KMS-11 (cell line): ENCODE measurements at regions not wholly inside any gene's neighbourhood (a gene's known extent, or its start where the extent isn't known, plus 50 kb on each side); places are given as distances from the start of the nearest gene placed in this dataset.

Source experiments
- H2AFZ ChIP-seq: fragments of 200-600 bp; sonication (generic); 2 replicates; pipeline ENCODE4 v1.6.1; 2016; ENCODE audit warnings: antibody characterized with exemption, mixed run types, low read depth
- H3K27ac ChIP-seq: fragments of 200-600 bp; sonication (generic); 2 replicates; pipeline ENCODE4 v1.6.1; 2016; ENCODE audit warnings: mild to moderate bottlenecking, mixed run types
- H3K27me3 ChIP-seq: fragments of 200-600 bp; sonication (generic); 2 replicates; pipeline ENCODE4 v1.6.1; 2017; ENCODE audit warnings: mild to moderate bottlenecking, low read depth, mixed run types, moderate library complexity; ENCODE audit not compliant: insufficient read depth
- H3K36me3 ChIP-seq: fragments of 200-600 bp; sonication (generic); 2 replicates; pipeline ENCODE4 v1.6.1; 2017; ENCODE audit warnings: mild to moderate bottlenecking, mixed run types; ENCODE audit not compliant: insufficient read depth
- H3K4me1 ChIP-seq: fragments of 200-600 bp; sonication (generic); 2 replicates; pipeline ENCODE4 v1.6.1; 2016; ENCODE audit warnings: mild to moderate bottlenecking, low read depth, mixed run types; ENCODE audit not compliant: poor library complexity, severe bottlenecking
- H3K4me2 ChIP-seq: fragments of 200-600 bp; sonication (generic); 2 replicates; pipeline ENCODE4 v1.7.0; 2016; ENCODE audit warnings: mild to moderate bottlenecking, mixed run types
- H3K4me3 ChIP-seq: fragments of 200-600 bp; sonication (generic); IDR thresholded peaks from 2 replicates; pipeline ENCODE4 v1.6.1; 2017; ENCODE audit warnings: low read depth, low read length, mixed read lengths; ENCODE audit not compliant: insufficient read depth
- H3K79me2 ChIP-seq: fragments of 200-600 bp; sonication (generic); 2 replicates; pipeline ENCODE4 v1.6.1; 2016; ENCODE audit warnings: low read depth, mixed run types; ENCODE audit not compliant: insufficient read depth
- H3K9ac ChIP-seq: fragments of 200-600 bp; sonication (generic); 2 replicates; pipeline ENCODE4 v1.6.1; 2016; ENCODE audit warnings: mild to moderate bottlenecking, mixed run types
- H4K20me1 ChIP-seq: fragments of 200-600 bp; sonication (generic); 2 replicates; pipeline ENCODE4 v1.6.1; 2016; ENCODE audit warnings: mild to moderate bottlenecking, mixed run types; ENCODE audit not compliant: insufficient read depth
- CTCF ChIP-seq: fragments of 200-600 bp; sonication (generic); conservative IDR thresholded peaks from 2 replicates; pipeline ENCODE4 v1.6.1; 2017; ENCODE audit warnings: low read depth, mild to moderate bottlenecking, antibody characterized with exemption, low read length, moderate library complexity, mixed read lengths

- Histone ChIP-seq H3K27ac (no peak overlapping the region), H3K4me1 (no peaks in the 10 kb centered on the region), H3K36me3 (no peaks in the 10 kb centered on the region), H3K4me2 (no peak overlapping the region), H3K9ac (no peak overlapping the region), H3K27me3 (no peaks in the 10 kb centered on the region), H2AFZ (no peak overlapping the region), H3K4me3 (no peak overlapping the region), H3K79me2 (no peaks in the 10 kb centered on the region), H4K20me1 (no peaks in the 10 kb centered on the region)
- no peak for TF ChIP-seq CTCF
These were observed 750.3 kb downstream of the ARAP2 start for GRCh38 chr4:35493977-35494376.

GRCh38 chr4:35494955-35495354, 749.4 kb downstream of the ARAP2 start:
- H3K4me3 ChIP-seq: no peak overlapping the region
- TF ChIP-seq CTCF: no peak
- H3K9ac ChIP-seq: no peak overlapping the region
- H3K36me3 ChIP-seq: no peaks in the 10 kb centered on the region
- H3K27me3 ChIP-seq: no peaks in the 10 kb centered on the region
- H2AFZ ChIP-seq: no peak overlapping the region
- H3K27ac ChIP-seq: no peak overlapping the region
- H4K20me1 ChIP-seq: no peaks in the 10 kb centered on the region
- H3K4me1 ChIP-seq: no peaks in the 10 kb centered on the region
- H3K4me2 ChIP-seq: no peak overlapping the region
- H3K79me2 ChIP-seq: no peaks in the 10 kb centered on the region

- no peaks in the 10 kb centered on the region for H4K20me1 ChIP-seq
- no peak overlapping the region for H3K27ac ChIP-seq
- H2AFZ ChIP-seq: no peak overlapping the region
- H3K79me2 ChIP-seq: no peaks in the 10 kb centered on the region
- no peak overlapping the region for H3K9ac ChIP-seq
- no peak overlapping the region for H3K4me3 ChIP-seq
- no peaks in the 10 kb centered on the region for H3K36me3 ChIP-seq
- no peaks in the 10 kb centered on the region for H3K4me1 ChIP-seq
- no peaks in the 10 kb centered on the region for H3K27me3 ChIP-seq
- H3K4me2 ChIP-seq: no peak overlapping the region
- no peak for TF ChIP-seq CTCF
These were observed 743.5 kb downstream of the ARAP2 start for GRCh38 chr4:35500812-35501211.

GRCh38 chr4:35503435-35503834, 740.9 kb downstream of the ARAP2 start:
- Histone ChIP-seq H3K27me3 (no peaks in the 10 kb centered on the region), H3K4me3 (no peak overlapping the region), H3K4me2 (no peak overlapping the region), H2AFZ (no peak overlapping the region), H3K4me1 (no peaks in the 10 kb centered on the region), H3K79me2 (no peaks in the 10 kb centered on the region), H3K27ac (no peak overlapping the region), H4K20me1 (no peaks in the 10 kb centered on the region), H3K36me3 (no peaks in the 10 kb centered on the region), H3K9ac (no peak overlapping the region)
- no peak for TF ChIP-seq CTCF

- H2AFZ ChIP-seq: no peak overlapping the region
- H3K4me1 ChIP-seq: no peaks in the 10 kb centered on the region
- H3K36me3 ChIP-seq: no peaks in the 10 kb centered on the region
- no peaks in the 10 kb centered on the region for H3K27me3 ChIP-seq
- H3K79me2 ChIP-seq: no peaks in the 10 kb centered on the region
- TF ChIP-seq CTCF: no peak
- no peak overlapping the region for H3K27ac ChIP-seq
- no peak overlapping the region for H3K4me3 ChIP-seq
- H3K4me2 ChIP-seq: no peak overlapping the region
- no peak overlapping the region for H3K9ac ChIP-seq
- H4K20me1 ChIP-seq: no peaks in the 10 kb centered on the region
These were observed 738.2 kb downstream of the ARAP2 start for GRCh38 chr4:35506161-35506560.
